GM12892 (cell line): ENCODE measurements at regions not wholly inside any gene's neighbourhood (a gene's known extent, or its start where the extent isn't known, plus 50 kb on each side); places are given as distances from the start of the nearest gene placed in this dataset.

Experiments
- DNase-seq: peaks from one replicate; pipeline ENCODE4 v3.0.0; 2011; ENCODE audit not compliant: insufficient read length
- FAIRE-seq: peaks from 2 replicates; lab custom pipeline; 2011; peaks lifted over from hg19 to GRCh38; lab: Jason Lieb, UNC
- POLR2A ChIP-seq: IDR thresholded peaks from 2 replicates; pipeline ENCODE4 v1.6.1; 2011; ENCODE audit warnings: low read depth, low read length, control low read depth
- POLR2AphosphoS5 ChIP-seq: IDR thresholded peaks from 2 replicates; pipeline ENCODE4 v1.6.1; 2011; ENCODE audit warnings: low read depth, low read length, control low read depth
- TAF1 ChIP-seq: IDR thresholded peaks from 2 replicates; pipeline ENCODE4 v1.6.1; 2011; ENCODE audit warnings: low read depth, mild to moderate bottlenecking, control low read depth, low read length, borderline replicate concordance

DNA sequence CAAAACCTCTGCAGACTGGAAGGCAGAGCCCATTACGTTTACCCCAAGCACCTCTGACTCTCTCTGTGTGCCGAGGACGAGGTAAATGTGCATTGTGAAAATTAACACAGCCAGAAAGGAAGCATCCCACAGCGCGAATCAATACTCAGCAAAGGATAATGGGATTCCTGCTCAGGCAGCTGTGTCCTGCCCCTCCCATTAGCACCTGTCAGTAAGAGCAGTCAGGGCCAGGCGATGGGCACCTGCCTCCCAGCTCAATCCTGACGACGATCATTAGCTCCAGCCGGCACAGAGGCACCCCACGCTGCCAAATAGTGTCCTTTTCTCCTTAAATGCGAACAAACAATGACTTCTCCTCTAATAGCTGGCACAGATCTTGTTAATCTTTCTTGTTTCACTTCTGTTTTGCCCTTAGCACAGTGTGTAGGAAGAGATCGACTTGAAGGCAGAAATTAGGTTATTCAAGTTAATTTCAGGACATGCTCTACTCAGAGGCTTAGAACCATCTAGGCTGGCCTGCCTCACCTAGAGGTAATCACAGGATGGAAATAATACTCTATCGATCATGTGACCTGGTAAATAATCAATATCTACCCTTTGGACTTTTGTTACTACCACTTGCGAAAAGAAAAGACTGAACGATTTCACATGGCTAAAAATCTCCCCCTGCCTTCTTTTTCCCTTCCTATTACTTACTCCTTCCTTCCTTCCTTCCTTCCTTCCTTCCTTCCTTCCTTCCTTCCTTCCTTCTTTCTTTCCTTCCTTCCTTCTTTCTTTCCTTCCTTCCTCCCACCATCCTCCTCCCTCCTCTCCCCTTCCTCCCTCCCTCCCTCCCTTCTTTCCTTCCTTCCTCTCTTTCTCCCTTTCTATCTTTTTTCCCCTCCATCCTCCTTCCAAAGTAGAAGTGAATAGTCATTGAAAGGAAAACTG lies 487.9 kb upstream of the ID2 start:
- FAIRE-seq: no peak
- TF ChIP-seq POLR2A (no peak), POLR2AphosphoS5 (no peak), TAF1 (no peak)
- DNase-seq: no peak

DNA sequence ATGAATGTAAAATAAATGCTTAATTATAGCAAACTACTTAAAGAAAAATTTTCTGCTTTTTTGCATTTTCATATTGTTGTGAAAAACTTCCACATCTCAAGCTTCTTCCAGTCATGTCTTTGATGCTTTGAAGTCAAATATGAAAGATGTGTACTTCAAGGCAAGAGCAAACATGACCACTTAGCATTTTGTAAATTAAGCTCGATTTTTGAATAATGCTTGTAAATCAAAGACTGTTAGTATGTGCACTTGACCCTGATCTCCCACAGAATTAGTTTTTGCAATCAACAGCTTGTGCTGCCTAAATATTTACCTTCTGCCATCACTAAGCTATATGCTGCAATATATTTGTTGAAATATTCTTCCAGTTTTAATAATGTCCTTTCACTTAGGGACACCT lies 486.1 kb upstream of the ID2 start:
- FAIRE-seq (no peak), DNase-seq (no peak)
- TF ChIP-seq POLR2AphosphoS5 (no peak), POLR2A (no peak), TAF1 (no peak)

DNA sequence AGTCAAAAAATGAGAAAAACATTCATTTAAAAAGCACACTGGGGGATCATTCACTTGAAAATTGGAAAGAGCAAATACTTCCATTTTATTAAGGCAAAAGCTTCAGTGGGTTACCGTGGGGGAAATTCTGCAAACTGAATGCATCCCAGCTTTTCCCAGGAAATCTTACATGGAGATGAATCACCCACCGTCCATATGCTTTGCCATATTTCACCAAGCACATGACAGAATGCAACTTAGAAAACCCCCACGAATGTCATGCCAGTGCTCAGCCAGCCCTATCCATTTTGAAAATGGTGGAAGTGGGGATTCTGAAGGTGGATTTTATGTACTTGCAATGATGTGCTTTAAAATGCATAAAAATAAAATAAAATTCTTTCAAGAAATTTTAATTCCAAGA lies 485.5 kb upstream of the ID2 start:
- DNase-seq: no peak
- no peak for FAIRE-seq
- TF ChIP-seq TAF1 (no peak), POLR2A (no peak), POLR2AphosphoS5 (no peak)

DNA sequence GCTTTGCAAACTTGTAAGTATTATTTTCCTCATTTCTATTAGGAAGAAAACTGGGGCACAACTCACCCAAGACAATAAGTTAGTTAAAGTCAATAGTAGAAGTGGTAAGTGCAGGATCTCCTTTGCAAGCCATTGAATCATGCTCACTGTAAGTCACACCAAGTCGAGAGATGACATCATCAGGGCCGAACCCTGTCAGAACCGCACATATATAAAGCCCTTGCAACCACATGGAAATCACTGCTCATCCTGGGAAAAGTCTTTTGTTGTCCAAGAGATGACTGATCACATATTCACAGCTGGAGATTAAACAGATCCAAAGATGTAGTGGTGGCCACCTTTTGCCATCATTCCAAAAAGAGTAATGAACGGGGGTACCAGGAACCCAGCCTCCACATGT lies 484.8 kb upstream of the ID2 start:
- no peak for FAIRE-seq
- no peak for TF ChIP-seq TAF1
- no peak for TF ChIP-seq POLR2AphosphoS5
- no peak for TF ChIP-seq POLR2A
- no peak for DNase-seq

DNA sequence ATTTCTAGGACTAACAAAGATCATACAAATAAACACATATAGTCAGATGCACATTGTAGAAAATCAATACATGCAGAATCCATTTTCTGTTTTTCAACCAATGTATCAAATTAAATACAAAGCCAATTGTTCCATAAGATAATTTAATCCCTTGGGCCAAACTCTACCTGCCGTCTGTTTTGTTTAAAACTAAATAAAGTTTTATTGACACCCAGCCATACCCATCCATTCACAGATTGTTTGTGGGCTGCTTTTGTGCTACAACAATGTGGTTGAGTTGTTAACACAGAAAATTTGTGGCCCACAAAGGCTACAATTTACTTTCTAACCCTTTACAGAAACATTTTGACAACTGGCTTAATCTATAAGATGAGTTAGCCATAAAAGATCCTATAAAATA lies 484.0 kb upstream of the ID2 start:
- no peak for FAIRE-seq
- DNase-seq: no peak
- TF ChIP-seq POLR2A (no peak), POLR2AphosphoS5 (no peak), TAF1 (no peak)

DNA sequence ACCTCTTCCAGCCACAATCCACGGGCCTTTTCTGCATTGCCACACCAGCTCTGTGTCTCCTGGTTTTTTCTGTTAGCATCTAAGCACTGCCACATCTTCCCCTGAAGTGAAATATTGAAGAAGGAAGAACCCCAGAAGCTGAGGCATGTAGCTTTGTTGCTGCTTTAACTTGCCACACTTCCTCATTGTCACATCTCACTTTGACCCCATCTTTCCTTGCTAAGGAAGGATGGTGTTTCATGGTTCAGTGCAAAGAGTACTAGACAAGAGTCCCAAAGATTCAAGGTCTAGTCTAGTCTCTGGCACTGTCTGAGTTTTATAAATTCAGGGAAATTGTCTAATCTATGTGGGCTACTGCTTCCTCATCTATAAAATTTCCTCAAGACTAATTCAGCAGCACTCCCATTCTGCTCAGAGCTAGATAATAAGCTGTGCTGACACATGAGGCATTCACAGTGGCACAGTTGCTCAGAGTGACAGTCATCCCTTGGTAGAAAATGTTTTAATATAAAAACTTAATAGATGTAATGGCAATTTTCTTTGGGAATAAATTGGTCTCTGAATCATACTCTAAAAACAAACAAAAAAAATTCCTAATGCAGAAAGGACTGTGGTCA lies 483.0 kb upstream of the ID2 start:
- FAIRE-seq (peak; percentile 69), DNase-seq (no peak)
- TF ChIP-seq TAF1 (no peak), POLR2A (no peak), POLR2AphosphoS5 (no peak)

DNA sequence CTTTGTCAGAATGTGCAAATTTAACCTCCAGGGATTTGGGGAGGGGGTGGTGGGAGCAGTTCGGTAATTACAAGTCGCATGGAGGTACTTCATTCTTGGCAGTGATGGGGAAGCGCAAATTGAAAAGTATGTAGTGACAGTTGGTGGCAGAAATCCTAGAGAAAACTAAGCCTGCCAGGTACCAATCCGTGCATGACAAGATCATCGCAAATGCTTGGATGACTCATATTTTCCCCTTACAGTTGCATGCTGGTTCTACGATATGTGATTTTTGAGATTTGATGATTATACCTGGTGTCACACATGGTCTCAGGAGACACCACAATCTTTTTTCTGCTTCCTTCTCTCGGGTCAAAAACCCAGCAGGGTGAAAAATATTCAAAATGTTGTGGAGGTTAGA lies 479.7 kb upstream of the ID2 start:
- DNase-seq (no peak), FAIRE-seq (no peak)

DNA sequence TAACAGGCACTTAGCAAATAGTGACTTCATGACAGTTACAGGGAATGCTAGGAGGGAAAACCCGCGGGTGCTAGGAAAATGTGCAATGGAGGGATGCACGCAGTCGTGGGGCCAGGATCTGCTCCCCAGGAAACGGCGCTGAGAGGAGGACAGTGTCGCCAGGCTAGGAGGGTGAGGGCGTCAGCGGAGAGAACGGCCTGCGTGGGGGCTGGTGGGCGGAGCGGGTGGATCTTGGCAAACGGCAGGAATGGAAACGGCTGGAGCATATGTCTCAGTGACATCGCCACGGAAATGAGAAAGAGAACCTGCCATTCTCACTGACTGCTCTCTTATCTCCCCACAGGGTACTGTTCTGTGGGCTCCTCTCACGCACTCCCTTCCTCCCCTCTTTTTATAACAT lies 478.5 kb upstream of the ID2 start:
- TF ChIP-seq POLR2A: no peak
- no peak for TF ChIP-seq TAF1
- no peak for TF ChIP-seq POLR2AphosphoS5
- FAIRE-seq (no peak), DNase-seq (no peak)

More for the DNA sequence above, 479.7 kb upstream of the ID2 start:
- TF ChIP-seq POLR2A: no peak
- TF ChIP-seq TAF1: no peak
- no peak for TF ChIP-seq POLR2AphosphoS5

DNA sequence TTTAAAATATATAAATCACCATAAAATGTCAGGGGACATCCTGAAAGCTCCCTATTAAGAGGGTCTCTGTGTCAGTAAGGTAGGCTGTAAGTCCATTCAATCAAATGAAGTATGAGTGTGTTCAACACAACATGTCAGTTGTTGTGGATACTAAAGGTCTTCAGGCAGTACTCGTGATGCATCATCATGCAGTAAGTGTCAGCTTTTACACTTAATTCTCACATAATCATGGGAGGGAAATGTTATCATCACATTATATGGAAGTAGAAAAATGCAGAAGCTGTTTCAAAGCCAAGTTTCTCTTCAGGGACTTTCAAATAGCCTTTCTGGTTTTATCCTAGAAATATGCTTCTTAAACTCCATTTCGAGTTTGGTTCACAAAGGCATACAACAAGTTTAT lies 477.1 kb upstream of the ID2 start:
- TF ChIP-seq POLR2A (no peak), TAF1 (no peak), POLR2AphosphoS5 (no peak)
- FAIRE-seq: no peak
- DNase-seq: no peak

DNA sequence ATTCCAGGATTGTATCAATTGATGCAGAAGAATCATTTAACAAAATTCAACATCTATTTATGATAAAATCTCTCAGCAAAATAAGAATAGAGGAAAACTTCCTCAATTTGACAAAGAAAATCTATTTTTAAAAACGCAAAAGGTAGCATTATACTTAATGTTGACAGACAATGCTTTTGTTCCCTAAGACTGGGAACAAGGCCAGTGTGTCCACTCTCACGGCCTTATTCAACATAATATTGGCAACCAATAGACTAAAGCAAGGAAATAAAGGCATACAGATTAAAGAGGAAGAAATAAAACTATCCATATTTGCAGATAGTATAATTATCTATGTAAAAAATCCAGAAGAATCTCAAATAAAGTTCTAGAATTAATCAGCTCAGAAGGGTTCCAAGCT lies 472.4 kb upstream of the ID2 start:
- DNase-seq: no peak
- no peak for FAIRE-seq
- TF ChIP-seq POLR2A (no peak), POLR2AphosphoS5 (no peak), TAF1 (no peak)

DNA sequence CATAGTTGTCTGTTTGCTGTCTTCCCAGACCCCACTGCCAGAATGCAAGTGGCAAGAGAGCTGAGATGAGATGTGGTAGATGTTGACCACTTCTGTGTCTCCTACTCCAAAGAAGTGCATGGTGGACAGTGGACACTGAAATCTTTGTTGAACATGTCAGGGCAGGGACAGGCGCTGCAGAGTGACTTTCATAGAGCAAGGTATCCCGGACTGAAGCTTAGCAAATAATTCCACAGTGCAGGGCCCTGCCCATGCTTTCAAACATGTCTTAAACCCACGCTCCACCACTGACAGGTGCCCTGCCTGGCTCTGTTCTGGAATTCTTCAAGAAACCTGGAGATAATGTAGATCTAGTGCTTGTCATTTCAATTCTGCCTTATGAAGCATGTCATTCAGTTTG lies 470.5 kb upstream of the ID2 start:
- no peak for FAIRE-seq
- DNase-seq: no peak
- TF ChIP-seq POLR2A (no peak), TAF1 (no peak), POLR2AphosphoS5 (no peak)

DNA sequence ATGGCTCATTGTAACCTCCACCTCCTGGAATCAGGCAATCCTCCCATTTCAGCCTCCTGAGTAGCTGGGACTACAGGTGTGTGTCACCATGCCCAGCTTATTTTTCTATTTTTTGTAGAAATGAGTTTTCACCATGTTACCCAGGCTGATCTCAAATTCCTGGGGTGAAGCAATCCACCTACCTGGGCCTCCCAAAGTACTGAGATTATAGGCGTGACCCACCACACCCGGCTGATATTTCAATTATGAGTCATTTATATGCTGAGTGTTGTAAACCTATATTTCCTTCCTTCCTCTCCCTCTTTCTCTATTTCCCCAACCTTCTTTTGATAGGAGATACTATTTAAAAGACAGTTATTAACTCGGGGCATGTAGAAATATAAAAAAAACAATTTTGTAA lies 469.6 kb upstream of the ID2 start:
- no peak for FAIRE-seq
- no peak for DNase-seq
- no peak for TF ChIP-seq POLR2A
- no peak for TF ChIP-seq POLR2AphosphoS5
- no peak for TF ChIP-seq TAF1
